PFSK-1 (cell line): ENCODE measurements at regions not wholly inside any gene's neighbourhood (a gene's known extent, or its start where the extent isn't known, plus 50 kb on each side); places are given as distances from the start of the nearest gene placed in this dataset.

Experiments
- FOXP2 ChIP-seq: optimal IDR thresholded peaks from 2 replicates; pipeline ENCODE3; 2011; ENCODE audit warnings: borderline replicate concordance, control low read depth, inconsistent platforms; ENCODE audit not compliant: insufficient read depth; ENCODE audit errors: extremely low read length, extremely low read depth
- POLR2AphosphoS5 ChIP-seq: IDR thresholded peaks from 2 replicates; pipeline ENCODE4 v1.6.1; 2012; ENCODE audit warnings: low read depth, mild to moderate bottlenecking, control low read depth, low read length, moderate library complexity
- SIN3A ChIP-seq: IDR thresholded peaks from 2 replicates; pipeline ENCODE4 v1.6.1; 2012; ENCODE audit warnings: mild to moderate bottlenecking, low read length, moderate library complexity, borderline replicate concordance; ENCODE audit not compliant: insufficient read depth
- TAF1 ChIP-seq: IDR thresholded peaks from 2 replicates; pipeline ENCODE4 v1.6.1; 2012; ENCODE audit warnings: low read length, control low read depth, borderline replicate concordance; ENCODE audit not compliant: insufficient read depth
- TF ChIP-seq, protein P1 (sequence below), 2 experiments: IDR thresholded peaks; 2 replicates each; pipeline versions ENCODE4 v1.6.1 to v1.8.0; 2011 to 2012; ENCODE audit warnings: low read depth in 2 of 2, low read length in 2 of 2, control low read depth in 1 of 2, inconsistent platforms in 1 of 2, mild to moderate bottlenecking in 1 of 2, moderate library complexity in 1 of 2; ENCODE audit not compliant: insufficient read depth in 1 of 2

DNA sequence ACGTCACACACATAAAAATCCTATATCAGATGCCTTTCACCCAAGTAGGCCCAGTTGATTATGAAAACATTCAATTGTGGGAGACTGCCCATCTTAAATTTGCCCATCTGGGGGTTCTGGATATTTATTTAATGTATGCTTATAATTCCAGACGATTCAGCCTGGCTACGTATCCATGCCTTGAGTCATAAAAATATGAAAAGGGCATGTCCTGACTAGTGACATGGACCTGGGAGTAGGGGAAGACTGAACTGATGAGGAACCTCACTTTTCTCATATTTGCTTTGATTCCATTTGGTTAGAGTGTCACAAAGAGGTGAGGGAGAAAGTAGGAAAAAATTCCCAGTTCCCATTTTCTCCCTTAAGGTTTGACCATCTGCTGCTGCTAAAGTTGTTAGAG, 122.5 kb upstream of the GNAO1 start:
- TF ChIP-seq, protein P1, sequence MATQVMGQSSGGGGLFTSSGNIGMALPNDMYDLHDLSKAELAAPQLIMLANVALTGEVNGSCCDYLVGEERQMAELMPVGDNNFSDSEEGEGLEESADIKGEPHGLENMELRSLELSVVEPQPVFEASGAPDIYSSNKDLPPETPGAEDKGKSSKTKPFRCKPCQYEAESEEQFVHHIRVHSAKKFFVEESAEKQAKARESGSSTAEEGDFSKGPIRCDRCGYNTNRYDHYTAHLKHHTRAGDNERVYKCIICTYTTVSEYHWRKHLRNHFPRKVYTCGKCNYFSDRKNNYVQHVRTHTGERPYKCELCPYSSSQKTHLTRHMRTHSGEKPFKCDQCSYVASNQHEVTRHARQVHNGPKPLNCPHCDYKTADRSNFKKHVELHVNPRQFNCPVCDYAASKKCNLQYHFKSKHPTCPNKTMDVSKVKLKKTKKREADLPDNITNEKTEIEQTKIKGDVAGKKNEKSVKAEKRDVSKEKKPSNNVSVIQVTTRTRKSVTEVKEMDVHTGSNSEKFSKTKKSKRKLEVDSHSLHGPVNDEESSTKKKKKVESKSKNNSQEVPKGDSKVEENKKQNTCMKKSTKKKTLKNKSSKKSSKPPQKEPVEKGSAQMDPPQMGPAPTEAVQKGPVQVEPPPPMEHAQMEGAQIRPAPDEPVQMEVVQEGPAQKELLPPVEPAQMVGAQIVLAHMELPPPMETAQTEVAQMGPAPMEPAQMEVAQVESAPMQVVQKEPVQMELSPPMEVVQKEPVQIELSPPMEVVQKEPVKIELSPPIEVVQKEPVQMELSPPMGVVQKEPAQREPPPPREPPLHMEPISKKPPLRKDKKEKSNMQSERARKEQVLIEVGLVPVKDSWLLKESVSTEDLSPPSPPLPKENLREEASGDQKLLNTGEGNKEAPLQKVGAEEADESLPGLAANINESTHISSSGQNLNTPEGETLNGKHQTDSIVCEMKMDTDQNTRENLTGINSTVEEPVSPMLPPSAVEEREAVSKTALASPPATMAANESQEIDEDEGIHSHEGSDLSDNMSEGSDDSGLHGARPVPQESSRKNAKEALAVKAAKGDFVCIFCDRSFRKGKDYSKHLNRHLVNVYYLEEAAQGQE (IDR thresholded peaks at IDR 0.05; ENCODE audit: insufficient read depth in 1 of 2, low read depth in 2 of 2, low read length in 2 of 2), result no peak
- TF ChIP-seq FOXP2, result no peak
- no peak for TF ChIP-seq SIN3A
- TF ChIP-seq TAF1, result no peak
- TF ChIP-seq POLR2AphosphoS5, result no peak

DNA sequence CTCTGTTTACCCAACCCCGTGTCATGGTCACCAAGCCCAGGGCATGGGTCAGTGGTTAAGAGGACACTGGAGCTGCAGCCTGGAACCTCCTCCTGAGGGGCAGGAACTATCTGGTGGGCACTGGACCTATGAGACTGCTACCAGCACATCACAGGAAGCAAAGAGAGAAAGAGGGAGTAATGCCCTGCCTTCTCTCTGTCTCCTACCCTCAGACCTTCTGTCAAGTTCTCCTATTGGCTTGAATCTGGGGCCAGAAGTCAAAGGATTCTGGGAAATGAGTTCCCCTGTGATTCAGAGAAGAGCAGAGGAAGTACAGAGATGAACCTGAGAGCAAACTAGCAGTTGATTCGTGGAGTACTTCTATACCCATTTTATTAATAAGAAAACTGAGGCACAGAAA, 123.0 kb upstream of the GNAO1 start:
- TF ChIP-seq, protein P1 (IDR thresholded peaks at IDR 0.05; ENCODE audit: insufficient read depth in 1 of 2, low read depth in 2 of 2, low read length in 2 of 2), result no peak
- TF ChIP-seq FOXP2 (no peak), SIN3A (no peak), POLR2AphosphoS5 (no peak), TAF1 (no peak)

DNA sequence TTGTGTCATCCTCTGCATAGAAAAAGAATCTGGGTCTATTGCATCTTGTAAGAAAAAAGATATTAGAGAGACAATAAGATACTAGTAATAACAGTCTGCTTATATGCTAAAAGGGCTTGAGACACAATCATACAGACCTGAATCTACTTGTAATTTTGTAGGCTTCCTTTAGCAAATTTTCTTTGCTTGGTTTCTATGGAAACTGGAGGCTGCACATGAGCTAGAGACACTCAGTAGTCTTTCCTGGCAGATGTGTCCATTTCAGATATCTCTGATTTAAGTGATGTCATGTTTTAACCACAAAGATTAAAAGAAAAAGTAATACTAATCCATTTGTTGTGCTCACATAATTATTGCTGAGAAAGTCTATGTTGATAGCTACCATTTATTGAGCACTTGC, 123.9 kb upstream of the GNAO1 start:
- no peak for TF ChIP-seq SIN3A
- no peak for TF ChIP-seq POLR2AphosphoS5
- TF ChIP-seq TAF1, result no peak
- TF ChIP-seq FOXP2, result no peak
- TF ChIP-seq, protein P1 (IDR thresholded peaks at IDR 0.05; ENCODE audit: insufficient read depth in 1 of 2, low read depth in 2 of 2, low read length in 2 of 2), result no peak

DNA sequence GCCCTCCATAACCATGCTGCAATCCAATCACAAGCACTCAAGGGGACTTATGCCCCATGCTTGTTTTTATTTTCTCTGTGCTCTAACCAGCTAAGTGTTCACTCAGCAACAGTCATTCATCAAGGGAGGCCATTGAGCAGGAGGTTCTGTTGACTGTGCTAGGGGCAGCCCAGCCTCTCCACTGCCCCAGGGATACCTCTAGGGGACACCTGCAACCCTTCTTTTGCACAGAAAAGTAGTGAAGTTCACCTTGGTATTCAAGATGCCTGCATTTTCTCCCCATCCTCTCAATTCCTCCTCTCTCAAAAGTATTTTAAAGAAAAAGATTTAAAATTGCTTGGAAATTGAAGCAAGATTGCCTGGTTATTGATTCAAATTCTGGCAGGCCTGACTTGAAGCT, 124.7 kb upstream of the GNAO1 start:
- TF ChIP-seq, protein P1 (IDR thresholded peaks at IDR 0.05; ENCODE audit: insufficient read depth in 1 of 2, low read depth in 2 of 2, low read length in 2 of 2), result no peak
- TF ChIP-seq TAF1 (no peak), POLR2AphosphoS5 (no peak), FOXP2 (no peak), SIN3A (no peak)

DNA sequence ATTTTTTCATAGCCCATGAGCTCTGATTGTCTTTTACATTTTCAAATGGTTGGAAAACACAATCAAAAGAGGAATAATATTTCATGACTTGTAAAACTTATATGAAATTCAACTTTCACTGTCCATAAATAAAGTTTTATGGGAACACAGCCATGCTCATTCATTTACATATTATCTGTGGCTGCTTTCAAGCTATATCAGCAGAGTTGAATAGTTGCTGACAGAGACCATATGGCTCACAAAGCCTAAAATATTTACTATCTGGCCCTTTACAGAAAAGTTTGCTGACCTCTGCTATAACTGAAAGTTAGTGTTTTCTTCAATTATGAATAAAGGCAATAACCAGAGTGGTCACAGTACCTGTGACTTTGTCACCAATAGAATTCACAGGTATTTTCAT, 128.2 kb upstream of the GNAO1 start:
- no peak for TF ChIP-seq FOXP2
- no peak for TF ChIP-seq POLR2AphosphoS5
- TF ChIP-seq SIN3A, result no peak
- TF ChIP-seq TAF1, result no peak
- TF ChIP-seq, protein P1 (IDR thresholded peaks at IDR 0.05; ENCODE audit: insufficient read depth in 1 of 2, low read depth in 2 of 2, low read length in 2 of 2), result no peak
